HL-60/S4 treated with phorbol 12-myristate 13-acetate at 8.2 ng/mL for 4 days and 3 days (cell line): ENCODE measurements at regions not wholly inside any gene's neighbourhood (a gene's known extent, or its start where the extent isn't known, plus 50 kb on each side); places are given as distances from the start of the nearest gene placed in this dataset.

ENCODE experiments used
- in situ Hi-C: fragments of 300-500 bp; cut with MboI; formaldehyde crosslinking; loops from 2 replicates; pipeline ENCODE4 v1.15.0; 2022; ENCODE audit warnings: low sequenced_read_pairs

DNA sequence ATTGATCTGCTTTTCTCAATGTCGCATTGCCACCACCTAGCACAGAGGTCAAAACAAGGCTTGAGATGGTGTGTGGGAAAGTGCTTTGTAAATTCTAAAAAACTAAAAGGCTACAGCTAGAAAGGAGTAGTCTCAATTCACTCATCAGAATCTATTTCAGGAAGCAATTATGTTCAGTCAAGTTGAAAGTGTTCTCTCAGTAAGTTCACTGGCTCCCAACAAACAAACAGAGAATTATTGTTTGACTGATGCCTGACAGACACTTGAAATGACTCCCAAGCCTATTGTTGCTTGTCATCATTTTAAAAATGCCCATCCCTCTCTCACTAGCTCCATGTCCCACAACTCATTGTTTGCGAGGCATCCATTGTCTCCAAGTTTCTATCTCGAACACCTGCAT lies 419.6 kb upstream of the CPEB2 start:
- in situ Hi-C loops, result no loop called here

DNA sequence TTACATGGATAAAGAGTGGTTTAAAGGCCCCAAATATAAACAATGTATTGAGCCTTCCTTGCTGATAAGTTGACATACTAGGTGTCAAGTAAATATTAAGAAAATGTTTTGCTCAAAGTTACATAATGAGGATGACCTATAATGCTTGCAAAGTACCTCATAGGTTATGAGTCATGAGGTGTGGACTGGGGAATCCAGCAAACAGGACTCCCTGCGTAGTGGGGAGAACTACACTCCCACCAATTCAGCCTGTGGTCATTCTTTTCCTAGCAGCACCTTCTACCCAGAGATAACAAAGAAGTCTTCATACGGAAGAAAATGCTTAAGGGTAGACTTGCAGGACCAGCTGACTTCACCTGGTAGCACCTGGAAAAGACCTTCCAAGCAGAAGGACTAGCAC lies 418.9 kb upstream of the CPEB2 start:
- in situ Hi-C loops, result no loop called here

DNA sequence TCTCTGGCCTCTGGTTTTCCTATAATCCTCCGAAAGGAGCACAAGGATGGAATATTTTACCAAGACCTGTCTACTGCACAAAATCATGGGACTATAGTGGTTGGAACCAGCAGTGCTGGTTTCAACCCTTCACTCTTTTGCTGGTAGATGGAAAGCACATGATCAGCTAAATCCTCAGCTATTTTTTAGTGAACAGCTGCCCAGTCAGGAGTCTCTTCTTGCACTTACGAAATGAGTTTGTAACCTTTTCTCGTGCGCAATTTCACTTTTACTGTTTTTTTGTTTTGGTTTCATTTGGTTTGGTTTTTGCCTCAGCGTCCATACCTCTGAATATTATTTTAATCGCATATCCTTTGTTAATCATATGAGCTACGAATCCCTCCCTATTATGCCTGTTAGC lies 418.5 kb upstream of the CPEB2 start:
- in situ Hi-C loops, result no loop called here

- in situ Hi-C loops, result no loop called here
Measured at GRCh38 chr4:14592950-14593349, 409.3 kb upstream of the CPEB2 start.

DNA sequence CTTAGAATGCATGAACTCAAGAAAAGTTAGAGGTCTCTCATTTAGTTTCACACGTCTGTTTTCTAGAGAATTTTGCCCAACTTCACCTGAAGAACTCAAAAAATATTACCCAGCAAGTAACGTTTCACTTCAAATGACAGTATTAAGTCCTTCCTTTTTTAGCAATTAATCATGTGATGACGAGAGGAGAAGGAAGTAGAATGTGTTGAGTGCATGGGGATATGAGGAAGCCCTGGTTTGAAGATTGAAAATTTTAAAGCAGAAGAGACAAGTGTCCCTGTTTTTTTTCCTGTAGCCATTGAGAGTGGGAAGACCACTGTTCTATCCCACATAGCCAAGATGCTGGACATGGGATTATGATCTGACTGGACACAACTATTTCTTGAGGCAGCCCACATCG lies 406.3 kb upstream of the CPEB2 start:
- in situ Hi-C loops, result no loop called here

- in situ Hi-C loops, result no loop called here
Measured at GRCh38 chr4:14596437-14596836, 405.8 kb upstream of the CPEB2 start.

GRCh38 chr4:14596904-14597303 lies 405.4 kb upstream of the CPEB2 start:
- in situ Hi-C loops, result no loop called here

DNA sequence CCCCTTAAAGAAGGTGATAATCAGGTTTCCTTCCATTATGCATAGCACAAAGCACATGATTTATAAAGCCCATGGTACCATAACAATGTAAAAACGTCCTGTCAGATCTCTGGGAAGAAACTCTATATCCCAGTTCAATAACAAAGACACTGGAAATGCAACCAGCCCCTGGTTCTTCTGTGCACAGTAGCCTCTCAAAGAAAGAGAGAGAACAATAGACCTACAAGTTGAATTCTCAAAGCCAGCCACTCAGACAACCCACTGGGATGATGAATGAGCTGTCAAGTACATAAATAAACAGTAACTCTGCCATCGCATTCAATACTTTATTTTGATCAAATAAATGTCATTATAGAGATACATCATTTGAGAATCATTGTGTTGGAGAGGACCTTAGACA lies 400.1 kb upstream of the CPEB2 start:
- in situ Hi-C loops, result no loop called here

DNA sequence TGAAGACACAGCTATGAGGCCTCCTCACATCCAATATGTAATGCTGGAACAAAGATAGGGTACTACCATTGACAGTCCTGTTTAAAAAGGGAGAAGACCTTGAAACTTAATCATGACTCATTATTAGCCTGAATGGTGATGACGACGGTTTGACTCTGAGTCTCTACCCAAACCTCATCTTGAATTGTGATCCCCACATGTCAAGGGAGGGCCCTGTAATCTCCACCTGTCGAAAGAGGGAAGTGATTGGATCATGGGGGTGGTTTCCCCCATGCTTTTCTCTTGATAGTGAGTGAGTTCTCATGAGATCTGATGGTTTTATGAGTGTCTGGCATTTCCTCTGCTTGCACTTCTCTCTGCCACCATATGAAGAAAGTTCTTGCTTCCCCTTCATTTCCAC lies 395.3 kb upstream of the CPEB2 start:
- in situ Hi-C loops, result no loop called here

GRCh38 chr4:14607578-14607977 lies 394.7 kb upstream of the CPEB2 start:
- in situ Hi-C loops, result no loop called here

DNA sequence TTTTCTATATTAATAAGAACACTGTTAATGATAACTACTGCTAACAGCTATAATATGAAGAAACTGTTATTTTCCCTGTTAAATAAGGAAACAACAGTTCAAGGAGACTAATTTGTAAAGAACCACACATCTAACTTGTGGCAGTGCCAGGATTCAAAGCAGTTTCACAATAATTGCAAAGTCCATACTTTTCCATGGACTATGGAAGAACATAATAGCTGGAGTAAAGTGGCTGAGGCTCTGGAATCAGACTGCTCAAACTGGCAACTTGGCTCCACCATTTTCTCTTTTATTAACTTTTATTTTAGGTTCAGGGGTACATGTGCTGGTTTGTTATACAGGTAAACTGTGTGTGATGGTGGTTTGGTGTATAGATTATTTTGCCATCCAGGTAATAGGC lies 393.7 kb upstream of the CPEB2 start:
- in situ Hi-C loops, result no loop called here

DNA sequence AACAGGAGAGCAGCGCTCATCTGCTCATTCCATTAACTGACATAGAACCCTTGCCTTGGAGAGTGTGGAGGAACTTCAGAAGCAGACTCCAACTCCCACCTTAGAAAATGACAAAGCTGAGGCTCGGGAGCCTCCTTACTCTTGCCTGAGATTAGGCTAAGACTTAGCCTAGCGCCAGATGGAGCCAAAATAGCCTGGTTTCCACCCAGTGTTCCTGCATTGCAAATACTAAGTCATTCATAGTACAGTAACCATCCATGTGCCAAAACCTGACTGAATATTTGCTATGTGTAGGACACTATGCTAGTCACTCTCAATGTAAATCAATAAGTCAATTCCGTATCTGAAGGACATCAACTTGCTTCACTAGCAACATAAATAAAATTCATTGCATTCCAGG lies 387.4 kb upstream of the CPEB2 start:
- in situ Hi-C loops, result no loop called here

DNA sequence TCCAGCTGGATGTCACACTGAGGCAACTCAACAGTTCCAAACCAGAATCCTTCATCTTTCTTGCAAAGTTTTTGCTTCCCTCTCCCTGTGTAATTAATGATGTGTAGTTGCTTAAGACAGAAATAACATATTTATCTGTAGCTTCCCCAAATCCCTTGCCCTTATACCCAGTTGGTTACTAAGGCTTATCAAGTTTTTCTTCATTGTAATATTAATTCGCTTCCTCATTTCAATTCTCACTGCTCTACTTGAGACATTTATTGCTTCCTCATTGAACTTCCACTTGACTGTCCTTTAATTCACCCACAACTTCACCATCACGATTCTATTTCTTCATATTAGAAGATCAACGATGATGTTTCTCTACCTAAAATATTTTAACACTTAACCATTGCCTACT lies 386.6 kb upstream of the CPEB2 start:
- in situ Hi-C loops, result no loop called here

DNA sequence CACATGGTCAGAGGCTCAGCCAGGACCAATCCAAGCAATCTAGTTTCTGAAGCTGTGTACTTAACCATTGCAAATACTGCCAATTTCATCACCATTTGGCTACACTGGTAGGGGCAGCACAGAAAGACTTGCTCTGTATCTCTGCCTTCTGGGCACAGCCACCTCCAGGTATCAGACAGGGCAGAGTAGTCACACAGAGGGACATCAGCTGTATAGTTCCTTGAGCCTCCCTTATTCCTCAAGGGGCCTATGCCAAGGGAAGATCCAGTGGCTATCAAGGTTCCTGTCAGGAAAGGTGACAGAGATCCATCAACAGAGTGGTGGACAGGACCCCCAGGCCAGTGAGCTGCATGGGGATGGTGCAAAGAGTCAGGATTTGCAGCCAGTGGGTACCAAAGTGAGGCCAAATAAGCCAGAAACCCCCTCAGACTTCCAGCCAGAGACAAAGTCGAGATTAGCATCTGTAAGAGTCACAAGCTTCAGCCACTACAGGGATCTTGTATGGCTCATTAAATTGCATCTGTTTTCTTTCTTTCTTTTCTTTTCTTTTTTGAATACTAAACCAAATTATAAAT lies 381.6 kb upstream of the CPEB2 start:
- in situ Hi-C loops, result no loop called here

DNA sequence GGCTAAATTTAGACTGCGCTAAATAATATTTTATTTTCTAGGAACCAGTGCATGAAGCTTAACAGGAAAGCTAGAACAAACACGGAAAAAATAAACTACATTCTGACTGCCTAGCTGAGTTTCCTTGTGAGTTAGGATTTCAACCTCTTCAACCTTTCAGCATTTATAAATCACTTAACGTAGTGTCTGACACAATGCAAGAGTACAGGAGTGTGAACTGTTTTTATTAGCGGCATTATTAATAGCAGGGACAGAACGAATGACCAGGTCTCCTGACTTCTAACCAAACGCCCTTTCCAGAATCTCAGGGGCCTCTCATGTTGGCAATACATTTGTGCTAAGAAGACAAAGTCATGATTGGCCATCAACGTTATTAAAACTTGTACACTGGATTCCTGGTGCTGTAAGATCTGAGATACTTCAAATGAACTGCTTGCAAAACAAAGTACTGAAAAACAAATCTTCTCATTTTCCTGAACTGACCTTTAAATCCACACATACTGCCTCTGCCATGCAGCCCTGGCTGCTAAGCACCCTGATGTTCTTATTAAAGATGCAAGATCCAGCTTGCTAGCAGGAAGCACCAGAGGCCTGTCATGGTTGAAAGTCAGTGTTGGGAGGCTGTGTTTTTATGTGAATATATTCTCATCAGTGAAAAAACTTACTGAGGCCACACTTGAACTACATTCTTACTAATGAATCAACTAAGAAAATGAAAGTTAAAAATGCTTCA lies 380.4 kb upstream of the CPEB2 start:
- in situ Hi-C loops, result no loop called here

GRCh38 chr4:14627038-14627437 lies 375.2 kb upstream of the CPEB2 start:
- in situ Hi-C loops, result no loop called here

DNA sequence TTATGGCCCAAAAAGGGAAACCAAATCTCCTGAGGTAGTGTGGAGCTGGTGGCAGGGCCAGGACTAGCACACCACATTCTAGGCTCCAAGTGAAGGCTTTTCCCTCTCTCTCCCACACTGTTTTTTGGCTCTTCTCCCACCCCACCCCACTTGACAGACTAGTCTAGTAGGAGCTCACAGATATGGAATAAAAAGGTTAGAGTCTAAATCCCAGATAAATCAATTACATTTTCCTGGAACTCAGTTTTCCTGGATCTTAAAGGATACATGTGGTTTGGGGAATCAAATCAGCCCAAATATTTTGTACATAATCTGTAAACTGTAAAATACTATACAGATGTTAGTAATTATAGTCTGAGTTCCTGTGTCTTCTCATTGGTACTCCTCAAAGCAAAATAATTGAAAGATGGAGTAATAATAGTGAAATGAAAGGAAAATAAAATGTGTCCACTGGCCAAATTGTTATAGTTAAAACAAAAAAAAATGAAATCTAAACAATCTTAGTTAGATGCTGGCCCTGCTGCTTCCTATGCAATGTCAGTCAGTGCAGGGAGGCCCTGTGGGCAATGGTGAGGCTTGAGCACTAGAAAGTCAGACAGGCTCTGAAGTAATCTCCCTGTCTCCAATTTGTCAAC lies 370.4 kb upstream of the CPEB2 start:
- in situ Hi-C loops, result no loop called here

DNA sequence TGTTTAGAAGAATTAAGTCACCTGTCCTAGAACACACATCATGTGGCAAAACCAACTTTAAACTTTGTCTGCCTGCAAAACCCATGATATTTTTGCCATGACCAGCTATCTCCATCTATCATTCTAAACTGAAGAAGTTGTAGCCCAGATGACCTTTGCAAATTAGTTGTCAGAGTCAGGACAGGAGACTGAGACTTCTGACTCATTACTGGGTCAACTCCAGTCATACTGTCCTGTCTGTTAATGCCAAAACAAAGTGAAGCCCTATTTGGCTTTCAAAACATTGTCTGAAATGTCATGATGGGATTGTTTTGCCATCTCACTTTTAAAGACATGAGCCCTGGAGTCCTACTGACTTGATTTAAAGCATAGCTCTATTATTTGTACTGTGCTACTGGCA lies 365.7 kb upstream of the CPEB2 start:
- in situ Hi-C loops, result no loop called here

DNA sequence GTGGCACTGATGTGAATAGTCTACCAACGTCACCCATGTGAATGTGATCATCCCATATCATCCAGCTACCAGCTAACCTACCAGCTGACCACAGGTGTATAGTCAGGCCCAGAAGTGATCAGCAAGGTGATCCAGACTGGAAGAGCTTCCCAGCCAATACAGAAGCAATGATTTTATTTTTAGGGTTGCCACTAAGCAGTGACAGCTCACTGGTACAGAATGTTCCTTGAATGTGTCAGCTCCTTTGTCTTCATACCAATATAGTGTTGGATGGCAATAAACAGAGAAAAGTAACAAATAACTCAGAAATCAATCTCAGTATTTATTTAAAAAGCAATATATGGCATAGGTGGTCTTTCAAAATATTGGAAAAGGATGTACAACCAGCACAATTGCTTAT lies 361.8 kb upstream of the CPEB2 start:
- in situ Hi-C loops, result no loop called here

DNA sequence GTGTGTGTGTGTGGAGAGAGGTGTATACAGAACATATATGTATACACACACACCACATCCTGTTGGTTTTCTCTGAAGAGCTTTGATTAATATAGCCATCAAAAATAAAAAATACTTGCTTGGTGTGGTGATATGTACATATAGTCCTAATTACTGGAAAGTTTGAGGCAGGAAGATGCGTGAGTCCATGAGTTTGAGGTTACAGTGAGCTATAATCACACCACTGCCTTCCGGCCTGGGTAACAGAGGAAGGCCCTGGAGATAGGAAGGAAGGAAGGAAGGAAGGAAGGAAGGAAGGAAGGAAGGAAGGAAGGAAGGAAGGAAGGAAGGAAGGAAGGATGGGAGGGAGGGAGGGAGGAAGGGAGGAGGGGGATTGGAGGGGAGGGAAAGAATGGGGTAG lies 360.4 kb upstream of the CPEB2 start:
- in situ Hi-C loops, result no loop called here

- in situ Hi-C loops, result no loop called here
Measured at GRCh38 chr4:14644580-14645282, 357.6 kb upstream of the CPEB2 start.

- in situ Hi-C loops, result no loop called here
Measured at GRCh38 chr4:14646831-14647230, 355.4 kb upstream of the CPEB2 start.
